Liver (tissue), 3 donors: ENCODE measurements at regions not wholly inside any gene's neighbourhood (a gene's known extent, or its start where the extent isn't known, plus 50 kb on each side); places are given as distances from the start of the nearest gene placed in this dataset.

Source experiments
- EGR1 ChIP-seq, 2 donors: IDR thresholded peaks; 2 replicates each; pipeline ENCODE4 v1.6.1; 2016 to 2018; ENCODE audit warnings: antibody characterized with exemption in 2 of 2, low read depth in 2 of 2
- FOXA1 ChIP-seq: IDR thresholded peaks from 2 replicates; pipeline ENCODE4 v1.6.1; 2016; ENCODE audit warnings: antibody characterized with exemption
- GABPA ChIP-seq, 2 donors: IDR thresholded peaks in 1 of 2; conservative IDR thresholded peaks in 1 of 2; 2 replicates each; pipeline ENCODE4 v1.6.1; 2016; ENCODE audit warnings: antibody characterized with exemption in 2 of 2, mild to moderate bottlenecking in 1 of 2, moderate library complexity in 1 of 2
- HNF4A ChIP-seq, 2 donors: conservative IDR thresholded peaks; 2 replicates each; pipeline ENCODE4 v1.6.1; 2016; ENCODE audit warnings: antibody characterized with exemption in 2 of 2, mild to moderate bottlenecking in 2 of 2
- JUND ChIP-seq, 2 donors: IDR thresholded peaks; 2 replicates each; pipeline ENCODE4 v1.6.1; 2016; ENCODE audit warnings: antibody characterized with exemption in 2 of 2
- SP1 ChIP-seq: IDR thresholded peaks from 2 replicates; pipeline ENCODE4 v1.6.1; 2018; ENCODE audit warnings: antibody characterized with exemption, mild to moderate bottlenecking
- TAF1 ChIP-seq: conservative IDR thresholded peaks from 2 replicates; pipeline ENCODE4 v1.6.1; 2016; ENCODE audit warnings: antibody characterized with exemption, mild to moderate bottlenecking
- YY1 ChIP-seq: IDR thresholded peaks from 2 replicates; pipeline ENCODE4 v1.6.1; 2016; ENCODE audit warnings: antibody characterized with exemption, mild to moderate bottlenecking
- TF ChIP-seq, protein P1 (sequence below): IDR thresholded peaks from 2 replicates; pipeline ENCODE4 v1.6.1; 2016; ENCODE audit warnings: antibody characterized with exemption
- TF ChIP-seq, protein P2 (sequence below): fragments of 150-350 bp; IDR thresholded peaks from 2 replicates; pipeline ENCODE4 v1.5.1; 2017; ENCODE audit warnings: improper control_type of control experiment, low read depth, low read length; ENCODE audit not compliant: missing input control
- TF ChIP-seq, protein P3 (sequence below): IDR thresholded peaks from 2 replicates; pipeline ENCODE4 v1.6.1; 2016; ENCODE audit warnings: antibody characterized with exemption, mild to moderate bottlenecking
- TF ChIP-seq, protein P4 (sequence below): IDR thresholded peaks from 2 replicates; pipeline ENCODE4 v1.6.1; 2016; ENCODE audit warnings: antibody characterized with exemption
- TF ChIP-seq, protein P5 (sequence below): IDR thresholded peaks from 2 replicates; pipeline ENCODE4 v1.6.1; 2016; ENCODE audit warnings: antibody characterized with exemption
- donor health status: healthy.
- donor health status: healthy.

DNA sequence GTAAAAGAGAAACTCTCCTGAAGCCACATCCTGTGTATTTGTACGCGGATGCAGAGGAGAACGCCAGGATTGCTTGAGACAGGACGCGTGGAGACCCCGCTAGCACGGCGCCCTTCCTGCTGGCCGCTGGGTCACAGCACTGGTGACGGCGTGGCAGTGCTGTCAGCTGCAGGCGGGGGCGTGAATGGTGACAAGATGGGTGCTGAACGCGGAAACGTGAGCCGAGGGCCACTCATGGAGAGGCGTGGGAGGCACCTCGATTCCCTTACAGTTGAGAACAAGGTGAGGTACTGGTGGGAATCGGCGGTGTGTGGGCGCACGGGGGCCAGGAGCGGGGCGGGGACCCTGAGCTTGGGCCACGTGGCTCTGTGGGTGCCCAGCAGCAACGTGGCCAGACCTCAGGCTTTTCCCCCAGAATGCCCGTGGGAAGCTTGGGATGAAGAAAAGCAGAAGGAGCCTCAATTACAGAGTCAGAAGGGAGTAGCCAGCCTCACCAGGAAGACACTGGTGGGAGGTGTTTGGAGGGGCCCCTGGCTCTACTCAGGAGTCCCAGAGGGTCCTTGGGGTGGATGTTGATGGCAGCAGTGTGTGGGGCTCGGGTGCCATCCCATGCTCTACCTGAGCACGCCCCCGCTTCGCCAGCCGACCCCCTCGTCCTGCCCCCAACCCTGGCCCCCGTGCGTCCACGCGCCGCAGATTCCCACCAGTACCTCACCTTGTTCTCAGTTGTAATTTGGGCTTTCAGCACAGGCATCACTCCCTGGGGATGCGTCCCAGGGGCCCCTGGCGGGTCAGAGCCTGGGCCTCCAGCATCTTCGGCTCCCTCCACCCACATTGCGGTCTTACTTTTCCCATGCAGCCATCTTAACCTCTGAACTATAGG is 208.4 kb upstream of the TCERG1L start:
- TF ChIP-seq JUND (IDR thresholded peaks at IDR 0.05), result no peak
- TF ChIP-seq, protein P1, sequence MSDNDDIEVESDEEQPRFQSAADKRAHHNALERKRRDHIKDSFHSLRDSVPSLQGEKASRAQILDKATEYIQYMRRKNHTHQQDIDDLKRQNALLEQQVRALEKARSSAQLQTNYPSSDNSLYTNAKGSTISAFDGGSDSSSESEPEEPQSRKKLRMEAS, result no peak
- TF ChIP-seq TAF1, result no peak
- no peak for TF ChIP-seq YY1
- TF ChIP-seq, protein P2, sequence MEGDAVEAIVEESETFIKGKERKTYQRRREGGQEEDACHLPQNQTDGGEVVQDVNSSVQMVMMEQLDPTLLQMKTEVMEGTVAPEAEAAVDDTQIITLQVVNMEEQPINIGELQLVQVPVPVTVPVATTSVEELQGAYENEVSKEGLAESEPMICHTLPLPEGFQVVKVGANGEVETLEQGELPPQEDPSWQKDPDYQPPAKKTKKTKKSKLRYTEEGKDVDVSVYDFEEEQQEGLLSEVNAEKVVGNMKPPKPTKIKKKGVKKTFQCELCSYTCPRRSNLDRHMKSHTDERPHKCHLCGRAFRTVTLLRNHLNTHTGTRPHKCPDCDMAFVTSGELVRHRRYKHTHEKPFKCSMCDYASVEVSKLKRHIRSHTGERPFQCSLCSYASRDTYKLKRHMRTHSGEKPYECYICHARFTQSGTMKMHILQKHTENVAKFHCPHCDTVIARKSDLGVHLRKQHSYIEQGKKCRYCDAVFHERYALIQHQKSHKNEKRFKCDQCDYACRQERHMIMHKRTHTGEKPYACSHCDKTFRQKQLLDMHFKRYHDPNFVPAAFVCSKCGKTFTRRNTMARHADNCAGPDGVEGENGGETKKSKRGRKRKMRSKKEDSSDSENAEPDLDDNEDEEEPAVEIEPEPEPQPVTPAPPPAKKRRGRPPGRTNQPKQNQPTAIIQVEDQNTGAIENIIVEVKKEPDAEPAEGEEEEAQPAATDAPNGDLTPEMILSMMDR, result no peak
- no peak for TF ChIP-seq GABPA (IDR thresholded peaks at IDR 0.05 in 1 of 2, conservative IDR thresholded peaks at IDR 0.05 in 1 of 2)
- TF ChIP-seq EGR1 (IDR thresholded peaks at IDR 0.05; ENCODE audit: low read depth in 2 of 2), result no peak
- no peak for TF ChIP-seq FOXA1
- no peak for TF ChIP-seq SP1
- TF ChIP-seq, protein P3, sequence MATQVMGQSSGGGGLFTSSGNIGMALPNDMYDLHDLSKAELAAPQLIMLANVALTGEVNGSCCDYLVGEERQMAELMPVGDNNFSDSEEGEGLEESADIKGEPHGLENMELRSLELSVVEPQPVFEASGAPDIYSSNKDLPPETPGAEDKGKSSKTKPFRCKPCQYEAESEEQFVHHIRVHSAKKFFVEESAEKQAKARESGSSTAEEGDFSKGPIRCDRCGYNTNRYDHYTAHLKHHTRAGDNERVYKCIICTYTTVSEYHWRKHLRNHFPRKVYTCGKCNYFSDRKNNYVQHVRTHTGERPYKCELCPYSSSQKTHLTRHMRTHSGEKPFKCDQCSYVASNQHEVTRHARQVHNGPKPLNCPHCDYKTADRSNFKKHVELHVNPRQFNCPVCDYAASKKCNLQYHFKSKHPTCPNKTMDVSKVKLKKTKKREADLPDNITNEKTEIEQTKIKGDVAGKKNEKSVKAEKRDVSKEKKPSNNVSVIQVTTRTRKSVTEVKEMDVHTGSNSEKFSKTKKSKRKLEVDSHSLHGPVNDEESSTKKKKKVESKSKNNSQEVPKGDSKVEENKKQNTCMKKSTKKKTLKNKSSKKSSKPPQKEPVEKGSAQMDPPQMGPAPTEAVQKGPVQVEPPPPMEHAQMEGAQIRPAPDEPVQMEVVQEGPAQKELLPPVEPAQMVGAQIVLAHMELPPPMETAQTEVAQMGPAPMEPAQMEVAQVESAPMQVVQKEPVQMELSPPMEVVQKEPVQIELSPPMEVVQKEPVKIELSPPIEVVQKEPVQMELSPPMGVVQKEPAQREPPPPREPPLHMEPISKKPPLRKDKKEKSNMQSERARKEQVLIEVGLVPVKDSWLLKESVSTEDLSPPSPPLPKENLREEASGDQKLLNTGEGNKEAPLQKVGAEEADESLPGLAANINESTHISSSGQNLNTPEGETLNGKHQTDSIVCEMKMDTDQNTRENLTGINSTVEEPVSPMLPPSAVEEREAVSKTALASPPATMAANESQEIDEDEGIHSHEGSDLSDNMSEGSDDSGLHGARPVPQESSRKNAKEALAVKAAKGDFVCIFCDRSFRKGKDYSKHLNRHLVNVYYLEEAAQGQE, result no peak
- TF ChIP-seq HNF4A (conservative IDR thresholded peaks at IDR 0.05), result no peak
- TF ChIP-seq, protein P4, sequence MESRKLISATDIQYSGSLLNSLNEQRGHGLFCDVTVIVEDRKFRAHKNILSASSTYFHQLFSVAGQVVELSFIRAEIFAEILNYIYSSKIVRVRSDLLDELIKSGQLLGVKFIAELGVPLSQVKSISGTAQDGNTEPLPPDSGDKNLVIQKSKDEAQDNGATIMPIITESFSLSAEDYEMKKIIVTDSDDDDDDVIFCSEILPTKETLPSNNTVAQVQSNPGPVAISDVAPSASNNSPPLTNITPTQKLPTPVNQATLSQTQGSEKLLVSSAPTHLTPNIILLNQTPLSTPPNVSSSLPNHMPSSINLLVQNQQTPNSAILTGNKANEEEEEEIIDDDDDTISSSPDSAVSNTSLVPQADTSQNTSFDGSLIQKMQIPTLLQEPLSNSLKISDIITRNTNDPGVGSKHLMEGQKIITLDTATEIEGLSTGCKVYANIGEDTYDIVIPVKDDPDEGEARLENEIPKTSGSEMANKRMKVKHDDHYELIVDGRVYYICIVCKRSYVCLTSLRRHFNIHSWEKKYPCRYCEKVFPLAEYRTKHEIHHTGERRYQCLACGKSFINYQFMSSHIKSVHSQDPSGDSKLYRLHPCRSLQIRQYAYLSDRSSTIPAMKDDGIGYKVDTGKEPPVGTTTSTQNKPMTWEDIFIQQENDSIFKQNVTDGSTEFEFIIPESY, result no peak
- TF ChIP-seq, protein P5, sequence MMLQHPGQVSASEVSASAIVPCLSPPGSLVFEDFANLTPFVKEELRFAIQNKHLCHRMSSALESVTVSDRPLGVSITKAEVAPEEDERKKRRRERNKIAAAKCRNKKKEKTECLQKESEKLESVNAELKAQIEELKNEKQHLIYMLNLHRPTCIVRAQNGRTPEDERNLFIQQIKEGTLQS, result no peak
